H9 (cell line): ENCODE measurements at regions not wholly inside any gene's neighbourhood (a gene's known extent, or its start where the extent isn't known, plus 50 kb on each side); places are given as distances from the start of the nearest gene placed in this dataset.

ENCODE experiments used
- DNase-seq: peaks from one replicate; pipeline ENCODE4 v3.0.0-alpha.2; 2017
- H2AFZ ChIP-seq: one replicate; pipeline ENCODE4 v1.6.1; 2013; ENCODE audit warnings: mild to moderate bottlenecking, low read length, control low read depth, moderate library complexity
- H2AK5ac ChIP-seq: 2 replicates; pipeline ENCODE4 v1.6.1; 2013; ENCODE audit warnings: low read length, control low read depth, mixed read lengths; ENCODE audit not compliant: insufficient read length
- H2BK120ac ChIP-seq: one replicate; pipeline ENCODE4 v1.6.1; 2013; ENCODE audit warnings: low read depth, mild to moderate bottlenecking, low read length, control low read depth, inconsistent platforms; ENCODE audit not compliant: poor library complexity, severe bottlenecking
- H2BK12ac ChIP-seq: 2 replicates; pipeline ENCODE4 v1.6.1; 2013; ENCODE audit warnings: low read length, control low read depth, mixed read lengths, low read depth; ENCODE audit not compliant: insufficient read length
- H2BK15ac ChIP-seq: 2 replicates; pipeline ENCODE4 v1.6.1; 2013; ENCODE audit warnings: low read depth, low read length, control low read depth
- H2BK20ac ChIP-seq: one replicate; pipeline ENCODE4 v1.6.1; 2013; ENCODE audit warnings: low read depth, mild to moderate bottlenecking, low read length, control low read depth, inconsistent platforms; ENCODE audit not compliant: poor library complexity, severe bottlenecking
- H2BK5ac ChIP-seq: 2 replicates; pipeline ENCODE4 v1.6.1; 2013; ENCODE audit warnings: low read length, control low read depth, mixed read lengths; ENCODE audit not compliant: insufficient read length
- H3K14ac ChIP-seq: 2 replicates; pipeline ENCODE4 v1.6.1; 2013; ENCODE audit warnings: low read length, control low read depth; ENCODE audit not compliant: insufficient read depth
- H3K18ac ChIP-seq: 2 replicates; pipeline ENCODE4 v1.6.1; 2013; ENCODE audit warnings: low read depth, mild to moderate bottlenecking, mixed read lengths, low read length, control low read depth; ENCODE audit not compliant: insufficient read length
- H3K23ac ChIP-seq: 2 replicates; pipeline ENCODE4 v1.6.1; 2013; ENCODE audit warnings: low read length, control low read depth, mixed read lengths, low read depth; ENCODE audit not compliant: insufficient read length
- H3K23me2 ChIP-seq: 2 replicates; pipeline ENCODE4 v1.6.1; 2013; ENCODE audit warnings: low read depth, mild to moderate bottlenecking, mixed read lengths, low read length, control low read depth; ENCODE audit not compliant: insufficient read length, poor library complexity, severe bottlenecking
- H3K27ac ChIP-seq: 2 replicates; pipeline ENCODE4 v1.5.1; 2013; ENCODE audit warnings: low read length, control low read depth, mixed read lengths, low read depth; ENCODE audit not compliant: insufficient read length
- H3K27me3 ChIP-seq: 2 replicates; pipeline ENCODE4 v1.6.1; 2013; ENCODE audit warnings: low read length, control low read depth, inconsistent platforms; ENCODE audit not compliant: insufficient read depth
- H3K4ac ChIP-seq: 2 replicates; pipeline ENCODE4 v1.6.1; 2013; ENCODE audit warnings: low read depth, mild to moderate bottlenecking, control low read depth, inconsistent platforms, low read length, moderate library complexity
- H3K4me1 ChIP-seq: 2 replicates; pipeline ENCODE4 v1.6.1; 2013; ENCODE audit warnings: low read length, control low read depth, inconsistent platforms; ENCODE audit not compliant: insufficient read depth
- H3K4me2 ChIP-seq: 2 replicates; pipeline ENCODE4 v1.6.1; 2013; ENCODE audit warnings: low read length, control low read depth, mixed read lengths; ENCODE audit not compliant: insufficient read length, insufficient read depth
- H3K56ac ChIP-seq: 2 replicates; pipeline ENCODE4 v1.6.1; 2013; ENCODE audit warnings: low read depth, mild to moderate bottlenecking, mixed read lengths, low read length, control low read depth; ENCODE audit not compliant: insufficient read length
- H3K79me1 ChIP-seq: 2 replicates; pipeline ENCODE4 v1.6.1; 2013; ENCODE audit warnings: low read depth, mild to moderate bottlenecking, moderate library complexity, low read length, control low read depth, inconsistent platforms; ENCODE audit not compliant: insufficient read depth, poor library complexity, severe bottlenecking
- H3K79me2 ChIP-seq: 2 replicates; pipeline ENCODE4 v1.6.1; 2013; ENCODE audit warnings: low read length, control low read depth, inconsistent platforms; ENCODE audit not compliant: insufficient read depth
- H3K9ac ChIP-seq: 2 replicates; pipeline ENCODE4 v1.6.1; 2013; ENCODE audit warnings: low read length, control low read depth, mixed read lengths; ENCODE audit not compliant: insufficient read length; ENCODE audit errors: extremely low read depth
- H3K9me3 ChIP-seq: one replicate; pipeline ENCODE4 v1.6.1; 2013; ENCODE audit warnings: low read depth, low read length, inconsistent platforms; ENCODE audit not compliant: control insufficient read depth
- H3T11ph ChIP-seq: one replicate; pipeline ENCODE4 v1.6.1; 2013; ENCODE audit warnings: mild to moderate bottlenecking, low read length, control low read depth, inconsistent platforms
- H4K20me1 ChIP-seq: one replicate; pipeline ENCODE4 v1.6.1; 2013; ENCODE audit not compliant: control insufficient read depth, insufficient read length, insufficient read depth
- H4K5ac ChIP-seq: 2 replicates; pipeline ENCODE4 v1.6.1; 2013; ENCODE audit warnings: low read depth, mild to moderate bottlenecking, mixed read lengths, low read length, control low read depth; ENCODE audit not compliant: insufficient read length
- H4K8ac ChIP-seq: replicated peaks from 2 replicates; pipeline ENCODE4 v1.6.1; 2013; ENCODE audit warnings: low read length, control low read depth, mixed read lengths, low read depth; ENCODE audit not compliant: insufficient read length
- H4K91ac ChIP-seq: 2 replicates; pipeline ENCODE4 v1.6.1; 2013; ENCODE audit warnings: low read depth, mild to moderate bottlenecking, moderate library complexity, mixed read lengths, low read length, control low read depth; ENCODE audit not compliant: insufficient read length
- H3K27ac Mint-ChIP-seq, 3 experiments: 2 replicates in 2 of 3; 3 replicates in 1 of 3; pipeline ENCODE4 v1.8.0; 2020 to 2021; ENCODE audit warnings: mixed read lengths in 3 of 3, mild to moderate bottlenecking in 1 of 3, moderate library complexity in 1 of 3
- H3K27me3 Mint-ChIP-seq: 2 replicates; pipeline ENCODE4 v1.8.0; 2021; ENCODE audit warnings: low read depth, mild to moderate bottlenecking, moderate library complexity, mixed read lengths
- H3K36me3 Mint-ChIP-seq, 3 experiments: 2 replicates in 2 of 3; 3 replicates in 1 of 3; pipeline ENCODE4 v1.8.0; 2020 to 2021; ENCODE audit warnings: low read depth in 3 of 3, mixed read lengths in 3 of 3; ENCODE audit not compliant: insufficient read depth in 1 of 3
- H3K4me1 Mint-ChIP-seq, 2 experiments: 2 replicates each; pipeline ENCODE4 v1.8.0; 2020; ENCODE audit warnings: mixed read lengths in 2 of 2
- H3K4me3 Mint-ChIP-seq, 2 experiments: 2 replicates in 1 of 2; 3 replicates in 1 of 2; pipeline ENCODE4 v1.8.0; 2020 to 2021; ENCODE audit warnings: mild to moderate bottlenecking in 2 of 2, mixed read lengths in 2 of 2, moderate library complexity in 1 of 2
- H3K9me3 Mint-ChIP-seq, 2 experiments: 2 replicates in 1 of 2; 3 replicates in 1 of 2; pipeline ENCODE4 v1.8.0; 2020; ENCODE audit warnings: mild to moderate bottlenecking in 2 of 2, mixed read lengths in 2 of 2, moderate library complexity in 1 of 2
- WGBS: extraction: QIAGEN DNeasy Blood & Tissue Kit; methylation state at CpG from one replicate; pipeline ENCODE4 v1.1.7; 2013; ENCODE audit warnings: missing lambda C conversion rate, low lambda C conversion rate, mixed read lengths; ENCODE audit not compliant: insufficient read length; ENCODE audit errors: extremely low coverage; 5-methylcytosine and 5-hydroxymethylcytosine counted together
- TF ChIP-seq, protein P1 (sequence below): fragments of 200-600 bp; sonication (generic); conservative IDR thresholded peaks from 3 replicates; pipeline ENCODE4 v1.8.0; 2021; ENCODE audit warnings: antibody characterized with exemption, mild to moderate bottlenecking

DNA sequence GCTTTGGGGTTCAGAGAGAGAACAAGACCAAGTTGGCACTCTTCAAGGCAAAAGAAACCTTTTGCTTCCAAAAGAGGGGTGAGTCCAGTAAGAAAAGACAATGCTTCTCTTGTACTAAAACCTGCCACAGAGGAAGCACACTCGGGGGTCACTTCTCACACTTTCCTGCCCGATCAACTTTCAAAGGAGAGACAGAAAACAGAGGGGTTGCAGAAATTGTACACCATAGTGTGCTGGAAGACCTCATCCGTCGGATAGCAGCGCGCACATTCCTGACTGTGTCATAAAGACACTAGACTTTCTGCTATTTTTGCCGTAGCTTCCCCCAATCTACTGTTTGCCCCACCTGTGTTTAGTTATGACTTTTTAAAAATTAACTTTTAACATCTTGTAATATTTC, 66.9 kb downstream of the OR2K2 start:
- Mint-ChIP-seq H3K36me3 (peaks cover 14 to 30% (median 19%) of the 10 kb centered on the region in 3 experiments), H3K27me3 (no peaks in the 10 kb centered on the region; the same call in 1 of the 2 replicates), H3K9me3 (peaks cover 25 to 30% of the 10 kb centered on the region in 2 experiments), H3K4me3 (no peak overlapping the region), H3K4me1 (no peaks in the 10 kb centered on the region), H3K27ac (no peak overlapping the region)
- Histone ChIP-seq H3K14ac (no peak overlapping the region), H4K91ac (no peak overlapping the region), H3K27ac (no peak overlapping the region), H3K79me1 (no peaks in the 10 kb centered on the region), H3K4ac (no peak overlapping the region), H3K23me2 (no peaks in the 10 kb centered on the region), H4K5ac (no peak overlapping the region), H3K27me3 (no peaks in the 10 kb centered on the region), H4K20me1 (no peaks in the 10 kb centered on the region), H3K18ac (no peak overlapping the region), H2BK5ac (no peak overlapping the region), H2AK5ac (no peak overlapping the region), H3K4me1 (no peaks in the 10 kb centered on the region), H3K9me3 (peaks cover 7% of the 10 kb centered on the region), H3K79me2 (no peaks in the 10 kb centered on the region), H3K4me2 (no peak overlapping the region), H4K8ac (no peak overlapping the region), H2BK15ac (no peak overlapping the region), H2BK12ac (no peak overlapping the region), H3K56ac (no peak overlapping the region), H3K23ac (no peak overlapping the region), H3T11ph (no peak overlapping the region), H2AFZ (no peak overlapping the region), H2BK120ac (no peak overlapping the region), H3K9ac (no peak overlapping the region), H2BK20ac (no peak overlapping the region)
- TF ChIP-seq, protein P1, sequence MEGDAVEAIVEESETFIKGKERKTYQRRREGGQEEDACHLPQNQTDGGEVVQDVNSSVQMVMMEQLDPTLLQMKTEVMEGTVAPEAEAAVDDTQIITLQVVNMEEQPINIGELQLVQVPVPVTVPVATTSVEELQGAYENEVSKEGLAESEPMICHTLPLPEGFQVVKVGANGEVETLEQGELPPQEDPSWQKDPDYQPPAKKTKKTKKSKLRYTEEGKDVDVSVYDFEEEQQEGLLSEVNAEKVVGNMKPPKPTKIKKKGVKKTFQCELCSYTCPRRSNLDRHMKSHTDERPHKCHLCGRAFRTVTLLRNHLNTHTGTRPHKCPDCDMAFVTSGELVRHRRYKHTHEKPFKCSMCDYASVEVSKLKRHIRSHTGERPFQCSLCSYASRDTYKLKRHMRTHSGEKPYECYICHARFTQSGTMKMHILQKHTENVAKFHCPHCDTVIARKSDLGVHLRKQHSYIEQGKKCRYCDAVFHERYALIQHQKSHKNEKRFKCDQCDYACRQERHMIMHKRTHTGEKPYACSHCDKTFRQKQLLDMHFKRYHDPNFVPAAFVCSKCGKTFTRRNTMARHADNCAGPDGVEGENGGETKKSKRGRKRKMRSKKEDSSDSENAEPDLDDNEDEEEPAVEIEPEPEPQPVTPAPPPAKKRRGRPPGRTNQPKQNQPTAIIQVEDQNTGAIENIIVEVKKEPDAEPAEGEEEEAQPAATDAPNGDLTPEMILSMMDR: no peak
- DNase-seq: no peak
- WGBS: no CpG with 5 or more reads among the region's 7 CpGs
